SJCRH30 (cell line): ENCODE measurements at regions not wholly inside any gene's neighbourhood (a gene's known extent, or its start where the extent isn't known, plus 50 kb on each side); places are given as distances from the start of the nearest gene placed in this dataset.
A peak's percentile ranks its signal among the peaks of the same experiment; 100 is the strongest.
"Not testable (repeated sequence)": the region's sequence is repeated elsewhere in the genome, so short reads cannot be mapped to it uniquely, and the experiment has no call there.

Experiments
- DNase-seq, 2 experiments: peaks; one replicate each; pipeline ENCODE4 v3.0.0-alpha.2; 2015 to 2020
- H3K27ac ChIP-seq: fragments of 250-450 bp; sonication (Bioruptor Pico); 2 replicates; pipeline ENCODE4 v1.5.1; 2020; ENCODE audit warnings: mild to moderate bottlenecking, moderate library complexity
- H3K27me3 ChIP-seq: fragments of 250-450 bp; sonication (Bioruptor Pico); 2 replicates; pipeline ENCODE4 v1.5.1; 2020; ENCODE audit warnings: mild to moderate bottlenecking, moderate library complexity
- H3K36me3 ChIP-seq: fragments of 250-450 bp; sonication (Bioruptor Pico); 2 replicates; pipeline ENCODE4 v1.5.1; 2020; ENCODE audit warnings: mild to moderate bottlenecking, moderate library complexity
- H3K4me1 ChIP-seq: fragments of 250-450 bp; sonication (Bioruptor Pico); 2 replicates; pipeline ENCODE4 v1.5.1; 2020; ENCODE audit warnings: mild to moderate bottlenecking, moderate library complexity
- H3K4me3 ChIP-seq: fragments of 250-450 bp; sonication (Bioruptor Pico); 2 replicates; pipeline ENCODE4 v1.5.1; 2020; ENCODE audit warnings: mild to moderate bottlenecking, moderate library complexity
- H3K9me3 ChIP-seq: fragments of 250-450 bp; sonication (Bioruptor Pico); replicated peaks from 2 replicates; pipeline ENCODE4 v1.5.1; 2020; ENCODE audit warnings: mild to moderate bottlenecking, moderate library complexity

DNA sequence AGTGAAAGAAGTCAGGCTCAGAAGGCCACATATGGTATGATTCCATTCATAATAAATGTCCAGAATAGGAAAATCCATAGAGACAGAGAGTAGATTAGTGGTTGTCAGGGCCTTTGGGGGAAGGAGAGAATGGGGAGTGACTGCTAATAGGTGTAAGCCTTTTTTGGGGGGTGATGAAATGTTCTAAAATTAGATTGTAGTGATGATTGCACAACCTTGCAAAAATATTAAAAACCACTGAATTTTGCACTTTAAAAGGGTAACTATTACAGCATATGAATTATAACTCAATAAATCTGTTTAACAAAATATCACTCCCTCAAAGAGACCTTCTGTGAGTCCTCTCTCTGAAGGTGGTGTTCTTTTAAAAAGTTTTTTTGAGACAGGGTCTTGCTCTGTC, 72.3 kb upstream of the GRK3 start:
- H3K9me3 ChIP-seq, result no peaks in the 10 kb centered on the region
- H3K27me3 ChIP-seq, result no peaks in the 10 kb centered on the region
- no peak overlapping the region for H3K27ac ChIP-seq
- no peak overlapping the region for H3K4me3 ChIP-seq
- peaks cover 62% of the 10 kb centered on the region for H3K4me1 ChIP-seq
- no peak for DNase-seq
- no peaks in the 10 kb centered on the region for H3K36me3 ChIP-seq

DNA sequence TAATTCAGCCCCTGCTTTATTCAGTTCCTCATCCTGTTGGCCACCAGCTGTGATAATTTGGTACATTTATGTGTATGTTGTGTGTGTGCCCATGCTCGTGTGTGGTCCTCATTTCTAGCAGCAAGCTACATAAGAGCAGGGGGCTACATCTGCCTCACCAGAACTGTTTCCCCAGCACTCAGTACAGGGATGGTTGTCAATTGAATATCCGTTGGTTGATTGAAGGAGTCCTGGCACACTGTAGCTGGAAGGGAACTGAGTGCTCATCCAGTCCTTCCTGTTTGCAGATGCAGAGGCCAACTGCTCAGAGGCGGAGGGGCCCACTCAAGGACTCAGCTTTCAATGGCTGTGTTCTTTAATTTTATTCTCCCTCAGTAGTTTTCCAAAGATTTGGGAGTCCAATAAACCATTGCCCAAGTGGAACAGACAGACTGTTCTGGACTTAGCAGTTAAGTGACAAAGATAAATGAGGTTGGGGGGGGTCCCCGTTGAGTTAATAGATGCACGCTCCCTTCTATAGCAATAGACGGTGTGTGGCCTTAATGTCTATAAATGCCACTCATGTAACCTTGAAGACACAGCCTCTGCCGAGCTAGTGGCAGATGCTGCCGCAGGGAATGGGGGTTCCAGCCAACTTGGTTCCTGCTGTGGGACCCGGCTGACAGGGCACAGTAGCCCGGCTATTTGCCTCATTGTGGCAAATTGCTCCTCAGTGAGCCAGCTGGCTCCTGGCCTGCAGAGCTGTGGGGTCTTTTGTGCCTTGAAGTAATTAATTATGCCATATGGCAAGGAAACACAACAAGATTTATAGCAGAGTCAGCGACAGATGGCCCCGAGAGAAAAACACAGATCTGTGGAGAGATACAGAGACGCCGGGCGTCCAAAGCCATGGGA, 71.4 kb upstream of the GRK3 start:
- Histone ChIP-seq H3K27me3 (no peaks in the 10 kb centered on the region), H3K4me1 (peaks cover 64% of the 10 kb centered on the region), H3K36me3 (no peaks in the 10 kb centered on the region), H3K9me3 (no peaks in the 10 kb centered on the region), H3K4me3 (peak overlapping the region; percentile 6), H3K27ac (peak overlapping the region; percentile 40)
- peak; percentile 79 to 80 for DNase-seq

DNA sequence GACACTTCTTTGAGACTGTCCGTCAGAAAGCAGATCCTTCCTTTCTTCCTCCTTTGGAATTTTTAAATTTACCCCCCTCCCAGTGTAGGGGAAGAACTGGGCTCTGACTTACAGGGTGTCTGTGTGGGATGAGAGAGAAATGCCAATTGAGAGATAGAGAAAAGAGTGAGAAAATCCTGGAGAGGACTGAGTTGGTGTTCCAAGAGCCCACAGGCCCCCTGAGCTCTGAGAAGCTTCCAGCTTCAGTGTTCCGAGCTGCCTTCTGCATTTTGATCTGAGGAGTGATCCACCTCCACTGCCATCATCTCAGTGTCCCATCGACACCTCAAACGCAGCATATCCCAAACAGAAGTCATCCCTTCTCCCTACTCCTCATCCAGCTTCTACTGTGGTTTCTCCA, 70.7 kb upstream of the GRK3 start:
- Histone ChIP-seq H3K4me3 (peak overlapping the region; percentile 6), H3K27ac (peak overlapping the region; percentile 40), H3K27me3 (no peaks in the 10 kb centered on the region), H3K36me3 (no peaks in the 10 kb centered on the region), H3K4me1 (peaks cover 60% of the 10 kb centered on the region), H3K9me3 (no peaks in the 10 kb centered on the region)
- DNase-seq, result no peak

DNA sequence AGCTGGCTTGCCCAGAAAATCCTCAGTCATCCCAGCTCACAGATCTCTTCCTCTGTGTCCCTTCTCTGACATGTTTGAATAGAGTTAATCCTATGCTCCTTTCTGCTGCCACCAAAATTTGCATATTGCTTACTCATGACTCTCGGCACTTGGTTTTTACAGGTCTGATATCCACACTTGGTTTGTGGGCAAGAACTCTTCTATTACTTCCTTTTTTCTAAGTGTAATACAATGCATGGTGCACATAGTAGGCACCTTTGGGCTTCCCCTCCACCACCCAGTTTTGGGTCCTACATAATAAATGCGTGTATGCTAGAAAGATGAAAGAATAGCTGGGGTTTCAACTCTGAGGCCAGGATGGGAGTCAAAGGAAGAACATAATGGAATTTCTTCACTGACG, 69.7 kb upstream of the GRK3 start:
- Histone ChIP-seq H3K9me3 (no peaks in the 10 kb centered on the region), H3K27ac (no peak overlapping the region)

DNA sequence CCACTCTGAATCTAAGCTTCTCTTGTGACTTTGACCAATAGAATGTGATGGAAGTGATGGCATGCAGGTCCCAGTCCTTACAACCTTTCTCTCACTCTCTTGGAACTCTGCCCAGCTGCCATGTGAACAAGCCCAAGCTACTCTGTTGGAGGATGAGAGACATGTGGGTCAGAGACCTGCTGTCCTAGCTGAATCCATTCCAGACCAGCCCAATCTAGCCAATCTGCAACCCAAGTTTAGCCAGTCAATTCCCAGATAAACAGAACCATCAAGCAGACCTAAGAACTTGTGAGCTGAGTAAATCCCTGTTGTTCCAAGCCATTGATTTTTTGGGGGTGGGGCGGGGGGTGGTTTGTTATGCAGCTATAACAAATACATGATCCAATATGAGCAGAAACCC, 69.2 kb upstream of the GRK3 start:
- no peaks in the 10 kb centered on the region for H3K9me3 ChIP-seq
- DNase-seq, result peak; percentile 43 to 53
- H3K4me1 ChIP-seq, result peaks cover 59% of the 10 kb centered on the region
- no peaks in the 10 kb centered on the region for H3K27me3 ChIP-seq
- H3K36me3 ChIP-seq, result no peaks in the 10 kb centered on the region
- H3K4me3 ChIP-seq, result no peak overlapping the region
- H3K27ac ChIP-seq, result no peak overlapping the region

More for the DNA sequence above, 69.7 kb upstream of the GRK3 start:
- Histone ChIP-seq H3K4me3 (no peak overlapping the region), H3K4me1 (peaks cover 56% of the 10 kb centered on the region), H3K27me3 (no peaks in the 10 kb centered on the region), H3K36me3 (no peaks in the 10 kb centered on the region)
- DNase-seq, result no peak

DNA sequence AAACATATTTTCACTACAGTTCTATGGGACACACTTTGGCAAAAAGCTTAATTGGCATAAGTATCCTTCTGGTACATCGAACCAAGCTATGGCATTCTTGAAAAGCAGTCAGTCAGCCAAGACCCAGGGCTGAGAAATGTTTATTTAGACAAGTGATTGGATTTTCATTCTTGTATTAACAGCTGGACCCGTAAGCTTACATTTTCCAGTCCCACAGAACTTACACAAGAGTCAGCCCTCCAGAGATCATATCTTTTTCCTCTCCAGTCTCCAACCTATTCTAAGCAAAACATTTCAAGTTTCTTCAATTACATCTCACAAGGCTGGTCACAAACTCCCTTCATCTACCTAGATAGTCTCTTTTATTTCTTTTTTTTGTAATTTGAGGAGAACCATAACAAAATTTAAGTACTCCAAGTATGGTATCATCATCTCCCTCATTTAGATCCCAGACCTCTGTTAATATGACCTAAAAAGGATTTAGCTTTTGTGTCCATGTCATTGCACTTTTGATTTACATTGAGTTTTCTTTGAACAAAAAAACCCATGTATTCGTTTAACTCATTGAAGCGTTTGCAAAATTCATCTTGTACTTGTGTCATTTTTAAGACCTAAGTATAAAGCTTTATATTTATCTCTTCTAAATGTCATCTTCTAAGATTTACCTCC, 67.9 kb upstream of the GRK3 start:
- no peaks in the 10 kb centered on the region for H3K27me3 ChIP-seq
- peak overlapping the region; percentile 17; the same call in 1 of the 2 replicates for H3K27ac ChIP-seq
- no peak overlapping the region for H3K4me3 ChIP-seq
- no peaks in the 10 kb centered on the region for H3K9me3 ChIP-seq
- DNase-seq, result peak; percentile 38 to 64
- H3K36me3 ChIP-seq, result no peaks in the 10 kb centered on the region
- H3K4me1 ChIP-seq, result peaks cover 71% of the 10 kb centered on the region

DNA sequence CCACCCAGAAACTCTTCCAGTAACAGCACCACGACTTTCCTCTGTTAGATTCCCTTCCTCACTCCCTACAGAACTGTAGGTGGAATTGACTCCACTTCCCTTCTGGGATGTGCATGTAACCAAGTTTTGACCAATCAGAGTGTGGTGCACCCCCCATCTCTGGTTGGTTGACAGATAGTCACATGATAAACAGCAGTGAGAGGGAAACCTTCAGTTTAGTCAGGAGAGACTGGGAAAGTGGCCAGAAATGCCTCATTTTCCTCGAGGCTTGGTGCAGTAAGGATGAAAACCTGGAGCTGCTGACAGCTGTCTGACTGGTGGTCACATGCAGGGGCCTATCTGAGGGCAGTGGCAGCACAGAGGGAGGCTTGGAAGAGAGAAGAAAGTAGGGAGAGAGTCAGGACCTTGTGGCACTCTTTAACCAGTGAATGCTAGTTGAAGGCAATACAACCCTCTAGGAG, 67.3 kb upstream of the GRK3 start:
- Histone ChIP-seq H3K27ac (peak overlapping the region; percentile 17; the same call in 1 of the 2 replicates), H3K4me3 (no peak overlapping the region), H3K36me3 (no peaks in the 10 kb centered on the region), H3K27me3 (no peaks in the 10 kb centered on the region), H3K9me3 (no peaks in the 10 kb centered on the region), H3K4me1 (peaks cover 70% of the 10 kb centered on the region)
- DNase-seq, result peak; percentile 91 to 95

DNA sequence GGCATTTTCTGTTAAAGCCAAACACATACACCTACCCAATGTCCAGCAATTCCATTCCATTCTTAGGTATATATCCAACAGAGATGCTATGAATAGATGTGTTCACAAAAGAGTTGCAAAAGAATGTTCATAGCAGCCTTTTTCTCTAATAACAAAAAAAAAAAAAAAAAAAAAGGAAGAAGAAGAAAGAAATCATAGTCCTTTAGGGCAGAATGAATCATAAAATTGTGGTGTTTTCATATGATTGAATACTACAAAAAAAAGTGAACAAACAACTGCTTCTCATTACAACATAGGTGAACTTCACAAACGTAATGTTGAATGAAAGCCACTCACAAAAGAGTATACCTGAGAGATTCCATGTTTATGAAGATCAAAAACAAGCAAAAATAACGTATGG, 66.8 kb upstream of the GRK3 start:
- no peak for DNase-seq

DNA sequence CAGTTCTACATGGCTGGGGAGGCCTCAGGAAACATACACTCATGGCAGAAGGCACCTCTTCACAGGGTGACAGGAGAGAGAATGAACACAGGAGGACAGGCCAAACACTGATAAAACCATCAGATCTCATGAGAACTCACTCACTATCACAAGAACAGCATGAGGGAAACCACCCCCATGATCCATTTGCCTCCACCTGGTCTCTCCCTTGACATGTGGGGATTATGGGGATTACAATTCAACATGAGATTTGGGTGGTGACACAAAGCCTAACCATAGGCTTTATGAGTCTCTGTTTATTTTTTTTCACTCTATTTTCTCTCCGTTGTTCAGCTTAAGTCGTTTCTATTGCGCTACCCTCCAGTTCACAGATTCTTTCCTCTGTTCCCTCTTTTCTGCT, 63.8 kb upstream of the GRK3 start:
- peaks cover 39% of the 10 kb centered on the region for H3K4me1 ChIP-seq
- not testable (repeated sequence) for H3K27ac ChIP-seq, H3K9me3 ChIP-seq, H3K4me3 ChIP-seq, H3K36me3 ChIP-seq, H3K27me3 ChIP-seq
- DNase-seq, result peak; percentile 71 to 80

More for the DNA sequence above, 66.8 kb upstream of the GRK3 start:
- Histone ChIP-seq H3K9me3 (no peaks in the 10 kb centered on the region), H3K36me3 (no peaks in the 10 kb centered on the region), H3K4me1 (peaks cover 65% of the 10 kb centered on the region), H3K27ac (peak overlapping the region; percentile 17; the same call in 1 of the 2 replicates), H3K27me3 (no peaks in the 10 kb centered on the region), H3K4me3 (no peak overlapping the region)

DNA sequence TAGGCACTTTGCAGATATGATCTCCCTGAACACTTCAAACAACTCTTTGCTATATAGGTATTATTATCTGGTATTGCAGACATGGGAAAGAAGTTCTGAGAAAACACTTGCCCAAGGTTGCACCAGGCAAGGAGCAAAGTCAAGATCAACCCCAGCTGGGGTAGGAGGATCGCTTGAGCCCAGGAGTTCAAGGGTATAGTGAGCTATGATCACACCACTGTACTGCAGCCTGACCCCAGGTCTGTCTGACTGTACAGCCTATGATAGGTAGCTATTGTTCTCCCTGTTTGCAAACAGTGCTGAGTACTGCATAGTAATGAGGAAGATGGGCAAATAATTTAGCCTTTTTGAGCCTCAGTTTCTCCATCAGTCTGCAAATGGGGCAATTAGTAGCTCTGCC, 60.5 kb upstream of the GRK3 start:
- H3K36me3 ChIP-seq, H3K9me3 ChIP-seq, H3K4me3 ChIP-seq, H3K27me3 ChIP-seq, H3K27ac ChIP-seq, DNase-seq: not testable (repeated sequence)
- H3K4me1 ChIP-seq, result peaks cover 15% of the 10 kb centered on the region

DNA sequence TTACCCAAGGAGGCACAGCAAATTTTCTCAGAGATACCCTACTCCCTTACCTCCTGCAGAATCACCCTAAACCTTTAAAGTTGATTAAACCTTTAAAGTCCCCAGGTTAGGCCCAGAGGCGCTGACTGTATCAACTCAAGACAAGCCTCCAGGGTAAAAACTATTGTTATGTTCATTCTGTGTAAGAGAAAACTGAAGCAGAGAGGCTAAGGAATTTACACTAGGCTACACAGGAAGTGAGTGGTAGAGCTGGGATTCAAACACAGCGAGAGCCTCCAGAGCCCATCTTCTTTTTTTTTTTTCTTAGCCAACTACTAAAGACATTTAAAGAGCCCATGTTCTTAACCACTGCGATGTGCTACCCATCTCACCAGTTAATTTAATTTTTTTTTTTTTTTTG, 56.3 kb upstream of the GRK3 start:
- Histone ChIP-seq H3K9me3 (no peaks in the 10 kb centered on the region; the same call in none of the 2 replicates), H3K27me3 (no peaks in the 10 kb centered on the region), H3K27ac (no peak overlapping the region), H3K4me1 (no peaks in the 10 kb centered on the region), H3K4me3 (no peak overlapping the region), H3K36me3 (no peaks in the 10 kb centered on the region)
- no peak for DNase-seq

DNA sequence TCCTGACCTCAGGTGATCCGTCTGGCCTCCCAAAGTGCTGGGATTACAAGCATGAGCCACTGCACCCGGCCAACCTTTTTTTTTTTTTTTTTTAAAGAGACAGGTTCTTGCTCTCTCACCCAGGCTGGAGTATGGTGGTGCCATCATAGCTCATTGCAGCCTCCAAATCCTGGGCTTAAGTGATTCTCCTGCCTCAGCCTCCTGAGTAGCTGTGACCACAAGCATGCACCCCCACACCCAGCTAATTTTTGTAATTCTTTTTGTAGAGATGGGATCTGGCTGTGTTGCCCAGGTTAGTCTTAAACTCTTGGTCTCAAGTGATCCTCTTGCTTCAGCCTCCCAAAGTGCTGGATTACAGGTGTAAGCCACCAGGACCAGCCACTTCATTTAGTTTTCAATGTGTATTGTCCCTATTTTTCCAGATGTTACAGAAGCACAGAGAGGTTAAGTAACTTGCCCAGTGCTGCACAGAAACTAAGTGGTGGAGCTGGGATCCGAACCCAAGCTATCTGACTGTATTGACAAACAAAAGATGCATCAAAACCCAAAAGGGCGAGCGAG, 55.6 kb upstream of the GRK3 start:
- DNase-seq, result no peak
- no peak overlapping the region for H3K27ac ChIP-seq
- H3K9me3 ChIP-seq, result no peaks in the 10 kb centered on the region; the same call in none of the 2 replicates
- no peaks in the 10 kb centered on the region for H3K36me3 ChIP-seq
- H3K4me3 ChIP-seq, result no peak overlapping the region
- H3K27me3 ChIP-seq, result no peaks in the 10 kb centered on the region
- H3K4me1 ChIP-seq, result no peaks in the 10 kb centered on the region

DNA sequence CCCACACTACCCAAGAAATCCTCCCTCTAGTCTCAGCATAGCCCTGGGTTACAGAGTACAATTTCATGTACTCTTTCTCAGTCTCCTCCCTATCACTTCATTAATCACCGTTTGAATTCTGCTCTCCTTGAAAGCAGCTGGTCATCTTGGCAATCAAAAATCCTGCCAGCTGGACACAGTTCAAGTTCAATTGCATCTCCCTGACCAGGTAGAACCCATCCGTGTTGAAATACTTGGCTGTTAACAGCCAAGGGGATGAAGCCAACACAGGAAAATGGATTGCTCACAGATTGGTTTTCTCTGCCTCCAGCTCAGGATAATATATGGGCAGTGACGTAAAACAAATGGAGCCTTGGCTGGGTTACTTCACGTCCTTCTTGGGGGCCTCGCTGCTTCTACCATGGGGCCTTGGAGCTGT, 55.1 kb upstream of the GRK3 start:
- H3K27ac ChIP-seq, result no peak overlapping the region
- no peaks in the 10 kb centered on the region for H3K27me3 ChIP-seq
- no peak overlapping the region for H3K4me3 ChIP-seq
- no peaks in the 10 kb centered on the region for H3K4me1 ChIP-seq
- no peak for DNase-seq
- H3K9me3 ChIP-seq, result no peaks in the 10 kb centered on the region; the same call in none of the 2 replicates
- no peaks in the 10 kb centered on the region for H3K36me3 ChIP-seq

DNA sequence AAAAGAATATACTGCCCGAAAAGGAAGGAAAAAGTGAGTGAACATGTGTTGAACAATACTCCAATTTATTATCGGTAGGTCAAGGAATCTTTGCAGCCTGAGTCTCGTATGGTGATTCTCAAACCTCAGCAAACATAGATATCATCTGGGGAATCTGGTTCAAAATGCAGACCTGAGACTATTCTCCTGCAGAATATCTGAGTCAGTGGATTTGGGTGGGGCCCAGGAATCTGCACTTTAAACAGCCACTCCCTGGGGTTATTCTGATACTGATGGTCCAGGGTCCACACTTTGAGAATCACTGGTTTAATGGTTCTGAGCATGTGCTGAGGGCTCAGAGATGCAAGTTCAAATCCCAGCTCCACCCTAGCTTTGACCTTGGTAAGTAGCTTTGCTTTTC, 53.6 kb upstream of the GRK3 start:
- no peaks in the 10 kb centered on the region for H3K36me3 ChIP-seq
- H3K9me3 ChIP-seq, result no peaks in the 10 kb centered on the region; the same call in none of the 2 replicates
- no peaks in the 10 kb centered on the region for H3K4me1 ChIP-seq
- no peaks in the 10 kb centered on the region for H3K27me3 ChIP-seq
- H3K4me3 ChIP-seq, result no peak overlapping the region
- no peak for DNase-seq
- H3K27ac ChIP-seq, result no peak overlapping the region

DNA sequence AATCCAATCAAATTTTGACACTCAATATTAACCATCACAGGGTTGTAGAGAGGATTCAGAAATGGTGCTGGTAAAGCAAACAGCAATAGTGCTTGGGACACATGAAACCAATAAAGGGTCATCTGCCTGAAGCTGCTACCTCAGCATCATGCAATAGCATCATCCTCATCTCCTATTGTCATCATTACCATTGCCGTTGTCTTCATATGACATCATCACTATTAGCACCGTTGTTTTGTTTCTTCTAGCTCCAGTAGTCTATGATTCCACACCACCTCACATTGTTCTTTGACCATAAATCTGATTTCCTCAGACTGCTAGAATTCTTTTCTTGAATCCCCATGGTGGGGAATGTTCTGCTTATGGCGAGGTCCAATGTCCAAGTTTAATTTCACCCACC, 52.8 kb upstream of the GRK3 start:
- no peak overlapping the region for H3K27ac ChIP-seq
- no peaks in the 10 kb centered on the region for H3K4me1 ChIP-seq
- H3K9me3 ChIP-seq, result no peaks in the 10 kb centered on the region; the same call in none of the 2 replicates
- no peak overlapping the region for H3K4me3 ChIP-seq
- DNase-seq, result no peak
- no peaks in the 10 kb centered on the region for H3K36me3 ChIP-seq
- no peaks in the 10 kb centered on the region for H3K27me3 ChIP-seq
